H1 (cell line): ENCODE measurements at regions not wholly inside any gene's neighbourhood (a gene's known extent, or its start where the extent isn't known, plus 50 kb on each side); places are given as distances from the start of the nearest gene placed in this dataset.

Experiments
- CTCF ChIA-PET: fragments of 300-600 bp; sonication (Branson Sonifier 250); formaldehyde crosslinking; loops from one replicate; lab custom pipeline; 2021; ENCODE audit not compliant: partially characterized antibody; lab: Charles Lee
- POLR2A ChIA-PET: fragments of 300-600 bp; sonication (Branson Sonifier 250); formaldehyde crosslinking; loops from one replicate; lab custom pipeline; 2021; ENCODE audit warnings: inconsistent platforms; ENCODE audit not compliant: partially characterized antibody; lab: Charles Lee
- DNase-seq, 2 experiments: peaks; one replicate each; pipeline versions ENCODE4 v3.0.0 to v3.0.0-alpha.2; 2010 to 2022; ENCODE audit warnings: low spot score in 2 of 2, low read depth in 1 of 2, mixed read lengths in 1 of 2
- FAIRE-seq: peaks from 2 replicates; lab custom pipeline; 2011; peaks lifted over from hg19 to GRCh38; lab: Jason Lieb, UNC
- H2AFZ ChIP-seq: 2 replicates; pipeline ENCODE4 v1.8.1; 2012; ENCODE audit warnings: low read length, inconsistent platforms
- H2AK5ac ChIP-seq: 2 replicates; pipeline ENCODE4 v1.6.1; 2013; ENCODE audit warnings: low read depth, low read length
- H2BK120ac ChIP-seq: replicated peaks from 2 replicates; pipeline ENCODE3; 2013; ENCODE audit warnings: low read depth, low read length, inconsistent platforms
- H2BK12ac ChIP-seq: 2 replicates; pipeline ENCODE4 v1.6.1; 2013; ENCODE audit warnings: low read depth, low read length
- H2BK15ac ChIP-seq: 2 replicates; pipeline ENCODE4 v1.6.1; 2013; ENCODE audit warnings: low read length
- H2BK20ac ChIP-seq: 2 replicates; pipeline ENCODE4 v1.6.1; 2013; ENCODE audit warnings: low read length
- H2BK5ac ChIP-seq: 2 replicates; pipeline ENCODE4 v1.6.1; 2013; ENCODE audit warnings: low read depth, low read length
- H3K14ac ChIP-seq: 2 replicates; pipeline ENCODE4 v1.6.1; 2013; ENCODE audit warnings: inconsistent platforms; ENCODE audit not compliant: insufficient read length
- H3K18ac ChIP-seq: 2 replicates; pipeline ENCODE4 v1.6.1; 2013; ENCODE audit warnings: low read length; ENCODE audit errors: extremely low read depth
- H3K23ac ChIP-seq: 2 replicates; pipeline ENCODE4 v1.6.1; 2013; ENCODE audit warnings: inconsistent platforms; ENCODE audit not compliant: insufficient read length
- H3K23me2 ChIP-seq: 2 replicates; pipeline ENCODE4 v1.6.1; 2013; ENCODE audit warnings: low read depth, low read length
- H3K27ac ChIP-seq: 2 replicates; pipeline ENCODE4 v1.6.1; 2011; ENCODE audit warnings: low read depth, low read length, inconsistent platforms
- H3K27me3 ChIP-seq, 4 experiments: replicated peaks in 1 of 4; 1 replicate in 1 of 4; 2 replicates in 3 of 4; pipeline versions ENCODE4 v1.6.1 to v1.8.1; 2011 to 2013; ENCODE audit warnings: low read length in 3 of 4, mild to moderate bottlenecking in 3 of 4, inconsistent platforms in 2 of 4, mixed read lengths in 2 of 4, moderate library complexity in 1 of 4; ENCODE audit not compliant: control insufficient read depth in 3 of 4, insufficient read depth in 3 of 4; ENCODE audit errors: extremely low read depth in 1 of 4
- H3K36me3 ChIP-seq, 4 experiments: 2 replicates each; pipeline versions ENCODE4 v1.6.1 to v1.8.1; 2011 to 2013; ENCODE audit warnings: mild to moderate bottlenecking in 4 of 4, low read length in 3 of 4, moderate library complexity in 2 of 4, control low read depth in 1 of 4, inconsistent platforms in 1 of 4; ENCODE audit not compliant: insufficient read depth in 4 of 4, control insufficient read depth in 2 of 4
- H3K4ac ChIP-seq: replicated peaks from 2 replicates; pipeline ENCODE3; 2013; ENCODE audit warnings: low read length, low read depth, mixed read lengths, inconsistent platforms; ENCODE audit not compliant: insufficient read length
- H3K4me1 ChIP-seq, 4 experiments: replicated peaks in 1 of 4; 1 replicate in 1 of 4; 2 replicates in 3 of 4; pipeline versions ENCODE4 v1.6.1 to v1.8.1; 2011 to 2013; ENCODE audit warnings: low read length in 3 of 4, inconsistent platforms in 2 of 4, mixed read lengths in 1 of 4; ENCODE audit not compliant: insufficient read depth in 4 of 4, control insufficient read depth in 3 of 4
- H3K4me2 ChIP-seq, 2 experiments: 2 replicates each; pipeline versions ENCODE4 v1.6.1 to v1.8.1; 2011 to 2013; ENCODE audit warnings: low read depth in 2 of 2, low read length in 2 of 2, control low read depth in 1 of 2, inconsistent platforms in 1 of 2, mild to moderate bottlenecking in 1 of 2; ENCODE audit not compliant: insufficient read depth in 1 of 2
- H3K4me3 ChIP-seq, 4 experiments: fragments of 200-600, 300-600 bp in 1 of 4; sonication (generic), shearing (Covaris generic), sonication (Bioruptor Twin) in 1 of 4; 2 replicates each; pipeline versions ENCODE4 v1.5.1 to v1.8.1; 2011 to 2016; ENCODE audit warnings: low read length in 4 of 4, low read depth in 3 of 4, control low read depth in 2 of 4, inconsistent platforms in 2 of 4, mild to moderate bottlenecking in 2 of 4, mixed read lengths in 1 of 4, moderate library complexity in 1 of 4; ENCODE audit not compliant: insufficient read depth in 2 of 4; ENCODE audit errors: extremely low read depth in 1 of 4
- H3K56ac ChIP-seq: replicated peaks from 2 replicates; pipeline ENCODE3; 2013; ENCODE audit warnings: low read depth, mild to moderate bottlenecking, mixed read lengths, low read length, inconsistent platforms; ENCODE audit not compliant: insufficient read length
- H3K79me1 ChIP-seq: 2 replicates; pipeline ENCODE4 v1.6.1; 2013; ENCODE audit warnings: low read depth, low read length, control low read depth
- H3K79me2 ChIP-seq, 2 experiments: 2 replicates each; pipeline versions ENCODE4 v1.6.1 to v1.8.1; 2012 to 2013; ENCODE audit warnings: low read length in 2 of 2, mild to moderate bottlenecking in 2 of 2, inconsistent platforms in 1 of 2; ENCODE audit not compliant: insufficient read depth in 2 of 2, control insufficient read depth in 1 of 2
- H3K9ac ChIP-seq, 4 experiments: replicated peaks in 1 of 4; 1 replicate in 1 of 4; 2 replicates in 3 of 4; pipeline versions ENCODE4 v1.6.1 to v1.8.1; 2011 to 2013; ENCODE audit warnings: low read depth in 3 of 4, low read length in 3 of 4, control low read depth in 2 of 4, mild to moderate bottlenecking in 2 of 4, moderate library complexity in 2 of 4, inconsistent platforms in 1 of 4; ENCODE audit errors: extremely low read depth in 1 of 4
- H3K9me3 ChIP-seq, 2 experiments: 2 replicates each; pipeline versions ENCODE4 v1.6.1 to v1.8.1; 2012 to 2013; ENCODE audit warnings: mild to moderate bottlenecking in 2 of 2, moderate library complexity in 2 of 2, control low read depth in 1 of 2, inconsistent platforms in 1 of 2, low read depth in 1 of 2, low read length in 1 of 2, mixed read lengths in 1 of 2; ENCODE audit not compliant: insufficient read depth in 2 of 2
- H4K20me1 ChIP-seq, 2 experiments: replicated peaks in 1 of 2; 2 replicates each; pipeline versions ENCODE3 to v1.8.1; 2011 to 2013; ENCODE audit warnings: inconsistent platforms in 2 of 2, low read length in 2 of 2, mild to moderate bottlenecking in 1 of 2; ENCODE audit not compliant: insufficient read depth in 2 of 2, control insufficient read depth in 1 of 2
- H4K5ac ChIP-seq: 2 replicates; pipeline ENCODE4 v1.6.1; 2013; ENCODE audit warnings: low read length, low read depth, mixed read lengths, inconsistent platforms; ENCODE audit not compliant: insufficient read length
- H4K8ac ChIP-seq: 2 replicates; pipeline ENCODE4 v1.8.0; 2013; ENCODE audit warnings: mild to moderate bottlenecking, moderate library complexity, low read length, inconsistent platforms; ENCODE audit not compliant: insufficient read depth; ENCODE audit errors: extremely low read depth
- H4K91ac ChIP-seq: replicated peaks from 2 replicates; pipeline ENCODE3; 2013; ENCODE audit warnings: low read length, mixed read lengths, inconsistent platforms; ENCODE audit not compliant: insufficient read length
- CHD2 ChIP-seq: IDR thresholded peaks from 2 replicates; pipeline ENCODE4 v1.6.1; 2012; ENCODE audit warnings: low read length, improper control_type of control experiment
- CREB1 ChIP-seq: IDR thresholded peaks from 2 replicates; pipeline ENCODE4 v1.6.1; 2012; ENCODE audit warnings: inconsistent platforms
- FOSL1 ChIP-seq: IDR thresholded peaks from 2 replicates; pipeline ENCODE4 v1.6.1; 2011; ENCODE audit warnings: mild to moderate bottlenecking, low read depth, low read length, moderate library complexity; ENCODE audit not compliant: insufficient read depth
- HDAC6 ChIP-seq: IDR thresholded peaks from one replicate; pipeline ENCODE4 v1.7.1; 2012; ENCODE audit warnings: low read depth, mild to moderate bottlenecking, inconsistent platforms, low read length, moderate library complexity
- KDM1A ChIP-seq: fragments of 200-600, 300-600 bp; sonication (generic); IDR thresholded peaks from 2 replicates; pipeline ENCODE4 v1.7.1; 2016; ENCODE audit warnings: mild to moderate bottlenecking, low read length, borderline replicate concordance
- KDM5A ChIP-seq: fragments of 200-600 bp; IDR thresholded peaks from 2 replicates; pipeline ENCODE4 v1.7.1; 2012; ENCODE audit warnings: mild to moderate bottlenecking, low read length, inconsistent platforms, mixed read lengths
- NRF1 ChIP-seq: IDR thresholded peaks from 2 replicates; pipeline ENCODE4 v1.6.1; 2011; ENCODE audit warnings: mild to moderate bottlenecking, low read depth, low read length, improper control_type of control experiment
- PHF8 ChIP-seq: fragments of 200-600 bp; sonication (generic); conservative IDR thresholded peaks from 2 replicates; pipeline ENCODE4 v1.7.1; 2012; ENCODE audit warnings: low read depth, mild to moderate bottlenecking, inconsistent platforms, low read length, moderate library complexity
- RAD21 ChIP-seq, 2 experiments: IDR thresholded peaks in 1 of 2; conservative IDR thresholded peaks in 1 of 2; 2 replicates each; pipeline ENCODE4 v1.6.1; 2011; ENCODE audit warnings: low read depth in 2 of 2, low read length in 2 of 2, improper control_type of control experiment in 1 of 2, inconsistent platforms in 1 of 2, mild to moderate bottlenecking in 1 of 2, moderate library complexity in 1 of 2
- RBBP5 ChIP-seq: IDR thresholded peaks from 2 replicates; pipeline ENCODE4 v1.7.1; 2012; ENCODE audit warnings: low read depth, mild to moderate bottlenecking, inconsistent platforms, low read length, moderate library complexity, borderline replicate concordance
- RFX5 ChIP-seq: IDR thresholded peaks from 2 replicates; pipeline ENCODE4 v1.6.1; 2011; ENCODE audit warnings: low read depth, low read length, improper control_type of control experiment, borderline replicate concordance
- TEAD4 ChIP-seq: IDR thresholded peaks from 2 replicates; pipeline ENCODE4 v1.6.1; 2012; ENCODE audit warnings: low read depth, low read length, inconsistent platforms, mixed read lengths
- WGBS, 2 experiments: shearing (Covaris generic) in 1 of 2; methylation state at CpG; one replicate each; pipeline versions ENCODE4 v1.1.6 to v1.1.7; 2013 to 2015; ENCODE audit warnings: low lambda C conversion rate in 2 of 2, mixed read lengths in 2 of 2, inconsistent platforms in 1 of 2, low coverage in 1 of 2, missing lambda C conversion rate in 1 of 2; ENCODE audit not compliant: insufficient replicate concordance in 2 of 2, insufficient coverage in 1 of 2, insufficient read length in 1 of 2; ENCODE audit errors: extremely low coverage in 1 of 2, missing lambda C conversion rate in 1 of 2; 5-methylcytosine and 5-hydroxymethylcytosine counted together
- TF ChIP-seq, protein P1 (sequence below), 3 experiments: IDR thresholded peaks; 1 replicate in 2 of 3; 2 replicates in 1 of 3; pipeline versions ENCODE4 v1.5.1 to v1.6.1; 2011; ENCODE audit warnings: low read length in 3 of 3, mild to moderate bottlenecking in 3 of 3, inconsistent platforms in 2 of 3, low read depth in 1 of 3, moderate library complexity in 1 of 3; ENCODE audit not compliant: insufficient read depth in 1 of 3; ENCODE audit errors: control extremely low read depth in 1 of 3

DNA sequence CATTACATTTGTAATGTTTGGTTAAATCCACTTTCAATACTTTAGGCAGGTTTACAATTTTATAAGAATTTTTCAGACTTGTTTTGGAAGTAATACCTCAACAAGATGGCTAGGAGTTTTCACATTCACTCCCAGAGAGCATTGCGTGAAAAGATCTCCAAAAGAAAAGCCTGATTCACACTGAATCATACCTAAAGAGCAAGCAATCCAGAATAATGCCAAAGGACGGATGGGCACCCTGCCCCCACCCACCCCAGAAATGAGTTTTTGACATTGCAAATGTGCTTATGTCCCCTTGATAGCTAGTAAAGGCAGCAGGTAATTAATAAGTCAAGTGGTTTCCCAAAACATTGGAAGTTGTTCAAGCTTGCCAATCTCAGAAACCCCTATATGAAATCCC lies 557.7 kb upstream of the TENM3 start:
- no peak overlapping the region for H2AFZ ChIP-seq
- no peaks in the 10 kb centered on the region for H3K36me3 ChIP-seq
- H2BK12ac ChIP-seq, result no peak overlapping the region
- no peaks in the 10 kb centered on the region for H3K79me1 ChIP-seq
- no peak overlapping the region for H3K27ac ChIP-seq
- H4K91ac ChIP-seq, result no peak overlapping the region
- POLR2A ChIA-PET, result no interaction called here
- H2BK5ac ChIP-seq, result no peak overlapping the region
- no peak overlapping the region for H2BK120ac ChIP-seq
- no peak overlapping the region for H4K5ac ChIP-seq
- H2BK15ac ChIP-seq, result no peak overlapping the region
- no peak overlapping the region for H3K23ac ChIP-seq
- no peak overlapping the region for H2BK20ac ChIP-seq
- no peak overlapping the region for H4K8ac ChIP-seq
- no peak overlapping the region for H3K9ac ChIP-seq
- no peak overlapping the region for H3K4ac ChIP-seq
- H3K56ac ChIP-seq, result no peak overlapping the region
- no peak overlapping the region for H3K4me2 ChIP-seq
- H3K9me3 ChIP-seq, result no peaks in the 10 kb centered on the region
- FAIRE-seq (no peak), DNase-seq (no peak)
- peaks cover 0 to 5% (median 0%) of the 10 kb centered on the region in 4 experiments; a peak in 3 of 7 replicates for H3K4me1 ChIP-seq
- H4K20me1 ChIP-seq, result no peaks in the 10 kb centered on the region
- WGBS, 2 experiments, result 87% methylated on average over 2 of the region's 2 CpGs; no CpG with 5 or more reads in 1 of the 2 experiments
- H3K14ac ChIP-seq, result no peak overlapping the region
- no peaks in the 10 kb centered on the region for H3K79me2 ChIP-seq
- no peak overlapping the region for H2AK5ac ChIP-seq
- no peak overlapping the region for H3K4me3 ChIP-seq
- no peaks in the 10 kb centered on the region for H3K27me3 ChIP-seq
- CTCF ChIA-PET, result no interaction called here
- H3K18ac ChIP-seq, result no peak overlapping the region
- no peaks in the 10 kb centered on the region for H3K23me2 ChIP-seq
- TF ChIP-seq KDM1A (no peak), RFX5 (no peak), RAD21 (IDR thresholded peaks at IDR 0.05 in 1 of 2, conservative IDR thresholded peaks at IDR 0.05 in 1 of 2; ENCODE audit: low read depth in 2 of 2, low read length in 2 of 2) (no peak), TEAD4 (no peak), PHF8 (no peak), RBBP5 (no peak), HDAC6 (no peak), CHD2 (no peak), CREB1 (no peak), KDM5A (no peak), NRF1 (no peak), FOSL1 (no peak)
- TF ChIP-seq, protein P1, sequence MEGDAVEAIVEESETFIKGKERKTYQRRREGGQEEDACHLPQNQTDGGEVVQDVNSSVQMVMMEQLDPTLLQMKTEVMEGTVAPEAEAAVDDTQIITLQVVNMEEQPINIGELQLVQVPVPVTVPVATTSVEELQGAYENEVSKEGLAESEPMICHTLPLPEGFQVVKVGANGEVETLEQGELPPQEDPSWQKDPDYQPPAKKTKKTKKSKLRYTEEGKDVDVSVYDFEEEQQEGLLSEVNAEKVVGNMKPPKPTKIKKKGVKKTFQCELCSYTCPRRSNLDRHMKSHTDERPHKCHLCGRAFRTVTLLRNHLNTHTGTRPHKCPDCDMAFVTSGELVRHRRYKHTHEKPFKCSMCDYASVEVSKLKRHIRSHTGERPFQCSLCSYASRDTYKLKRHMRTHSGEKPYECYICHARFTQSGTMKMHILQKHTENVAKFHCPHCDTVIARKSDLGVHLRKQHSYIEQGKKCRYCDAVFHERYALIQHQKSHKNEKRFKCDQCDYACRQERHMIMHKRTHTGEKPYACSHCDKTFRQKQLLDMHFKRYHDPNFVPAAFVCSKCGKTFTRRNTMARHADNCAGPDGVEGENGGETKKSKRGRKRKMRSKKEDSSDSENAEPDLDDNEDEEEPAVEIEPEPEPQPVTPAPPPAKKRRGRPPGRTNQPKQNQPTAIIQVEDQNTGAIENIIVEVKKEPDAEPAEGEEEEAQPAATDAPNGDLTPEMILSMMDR (IDR thresholded peaks at IDR 0.05; ENCODE audit: control extremely low read depth in 1 of 3, insufficient read depth in 1 of 3, low read depth in 1 of 3, low read length in 3 of 3), result no peak
